ENCODE measurements at regions not wholly inside any gene's neighbourhood (a gene's known extent, or its start where the extent isn't known, plus 50 kb on each side); places are given as distances from the start of the nearest gene placed in this dataset.

- no peak for DNase-seq
These were observed 115.4 kb upstream of the STXBP5 start for GRCh38 chr6:147088861-147089260.

- no peak for DNase-seq
These were observed 108.9 kb upstream of the STXBP5 start for GRCh38 chr6:147095316-147095715.

GRCh38 chr6:147099974-147100373 is 104.2 kb upstream of the STXBP5 start:
- no peak for DNase-seq

GRCh38 chr6:147103007-147103406 is 101.2 kb upstream of the STXBP5 start:
- DNase-seq = no peak

- no peak for DNase-seq
These were observed 100.5 kb upstream of the STXBP5 start for GRCh38 chr6:147103694-147104093.

- no peak for DNase-seq
These were observed 98.4 kb upstream of the STXBP5 start for GRCh38 chr6:147105786-147106185.

GRCh38 chr6:147106759-147107401 is 97.3 kb upstream of the STXBP5 start:
- no peak for DNase-seq

GRCh38 chr6:147108259-147108910 is 95.8 kb upstream of the STXBP5 start:
- no peak for DNase-seq

GRCh38 chr6:147109707-147110106 is 94.5 kb upstream of the STXBP5 start:
- DNase-seq = no peak

GRCh38 chr6:147116056-147116455 is 88.2 kb upstream of the STXBP5 start:
- DNase-seq = no peak

- no peak for DNase-seq
These were observed 87.2 kb upstream of the STXBP5 start for GRCh38 chr6:147117011-147117410.

GRCh38 chr6:147117580-147117979 is 86.6 kb upstream of the STXBP5 start:
- no peak for DNase-seq

GRCh38 chr6:147119310-147119709 is 84.9 kb upstream of the STXBP5 start:
- DNase-seq = no peak

GRCh38 chr6:147122823-147123222 is 81.4 kb upstream of the STXBP5 start:
- DNase-seq = no peak

GRCh38 chr6:147126618-147127022 is 77.6 kb upstream of the STXBP5 start:
- DNase-seq = no peak

GRCh38 chr6:147127587-147127986 is 76.6 kb upstream of the STXBP5 start:
- DNase-seq = no peak

- DNase-seq = no peak
These were observed 76.2 kb upstream of the STXBP5 start for GRCh38 chr6:147128056-147128455.

- DNase-seq = no peak
These were observed 72.6 kb upstream of the STXBP5 start for GRCh38 chr6:147131532-147132128.

GRCh38 chr6:147132889-147133288 is 71.3 kb upstream of the STXBP5 start:
- DNase-seq = no peak

GRCh38 chr6:147133669-147134068 is 70.5 kb upstream of the STXBP5 start:
- DNase-seq = no peak

GRCh38 chr6:147135211-147135681 is 69.0 kb upstream of the STXBP5 start:
- no peak for DNase-seq

- DNase-seq = no peak
These were observed 68.2 kb upstream of the STXBP5 start for GRCh38 chr6:147136057-147136456.

GRCh38 chr6:147137986-147138385 is 66.2 kb upstream of the STXBP5 start:
- no peak for DNase-seq

- no peak for DNase-seq
These were observed 65.4 kb upstream of the STXBP5 start for GRCh38 chr6:147138835-147139234.

Measured in stimulated activated CD4-positive, alpha-beta T cell treated with anti-CD3 and anti-CD28 coated beads, Interleukin-4, amount 100 ng/mL, for 24 hours (primary cell).